ENCODE measurements at regions not wholly inside any gene's neighbourhood (a gene's known extent, or its start where the extent isn't known, plus 50 kb on each side); places are given as distances from the start of the nearest gene placed in this dataset.
A peak's percentile ranks its signal among the peaks of the same experiment; 100 is the strongest.

- no peak for DNase-seq
- intact Hi-C loops (cut with micrococcal nuclease) = no loop called here
- H3K36me3 ChIP-seq = no peaks in the 10 kb centered on the region
- H3K27me3 ChIP-seq (ENCODE audit: low read depth) = no peaks in the 10 kb centered on the region
- peak overlapping the region; percentile 39 for H3K27ac ChIP-seq (replicated peaks)
- H3K9me3 ChIP-seq (replicated peaks) = no peaks in the 10 kb centered on the region
- H3K4me1 ChIP-seq = peaks cover 5% of the 10 kb centered on the region
- TF ChIP-seq CTCF (IDR thresholded peaks at IDR 0.05; ENCODE audit: borderline replicate concordance) = no peak
- no peak overlapping the region for H3K4me3 ChIP-seq
Measured at GRCh38 chr14:51547701-51548100, 104.0 kb upstream of the FRMD6 start.

GRCh38 chr14:51548187-51548586 is 103.5 kb upstream of the FRMD6 start:
- DNase-seq = no peak
- no peak for TF ChIP-seq CTCF (IDR thresholded peaks at IDR 0.05; ENCODE audit: borderline replicate concordance)
- H3K27me3 ChIP-seq (ENCODE audit: low read depth) = no peaks in the 10 kb centered on the region
- H3K4me1 ChIP-seq = peaks cover 5% of the 10 kb centered on the region
- H3K27ac ChIP-seq (replicated peaks) = no peak overlapping the region
- no peak overlapping the region for H3K4me3 ChIP-seq
- H3K36me3 ChIP-seq = no peaks in the 10 kb centered on the region
- no peaks in the 10 kb centered on the region for H3K9me3 ChIP-seq (replicated peaks)
- intact Hi-C loops (cut with micrococcal nuclease) = no loop called here

- H3K9me3 ChIP-seq (replicated peaks) = no peaks in the 10 kb centered on the region
- intact Hi-C loops (cut with micrococcal nuclease) = no loop called here
- no peak overlapping the region for H3K4me3 ChIP-seq
- H3K27ac ChIP-seq (replicated peaks) = no peak overlapping the region
- H3K4me1 ChIP-seq = peaks cover 5% of the 10 kb centered on the region
- H3K36me3 ChIP-seq = no peaks in the 10 kb centered on the region
- H3K27me3 ChIP-seq (ENCODE audit: low read depth) = no peaks in the 10 kb centered on the region
- DNase-seq = no peak
- no peak for TF ChIP-seq CTCF (IDR thresholded peaks at IDR 0.05; ENCODE audit: borderline replicate concordance)
Measured at GRCh38 chr14:51550636-51551035, 101.1 kb upstream of the FRMD6 start.

GRCh38 chr14:51552275-51552674 is 99.4 kb upstream of the FRMD6 start:
- TF ChIP-seq CTCF (IDR thresholded peaks at IDR 0.05; ENCODE audit: borderline replicate concordance) = no peak
- Histone ChIP-seq H3K27me3 (ENCODE audit: low read depth) (no peaks in the 10 kb centered on the region), H3K36me3 (no peaks in the 10 kb centered on the region), H3K9me3 (replicated peaks) (no peaks in the 10 kb centered on the region), H3K4me1 (no peaks in the 10 kb centered on the region), H3K27ac (replicated peaks) (no peak overlapping the region), H3K4me3 (no peak overlapping the region)
- DNase-seq = no peak
- intact Hi-C loops (cut with micrococcal nuclease) = no loop called here

GRCh38 chr14:51552768-51553404 is 98.8 kb upstream of the FRMD6 start:
- Histone ChIP-seq H3K27ac (replicated peaks) (no peak overlapping the region), H3K4me1 (no peaks in the 10 kb centered on the region), H3K36me3 (no peaks in the 10 kb centered on the region), H3K9me3 (replicated peaks) (no peaks in the 10 kb centered on the region), H3K27me3 (ENCODE audit: low read depth) (no peaks in the 10 kb centered on the region), H3K4me3 (no peak overlapping the region)
- DNase-seq = no peak
- intact Hi-C loops (cut with micrococcal nuclease) = no loop called here
- no peak for TF ChIP-seq CTCF (IDR thresholded peaks at IDR 0.05; ENCODE audit: borderline replicate concordance)

Measured in left ventricle myocardium inferior (tissue), 1 donor.